ENCODE measurements at regions not wholly inside any gene's neighbourhood (a gene's known extent, or its start where the extent isn't known, plus 50 kb on each side); places are given as distances from the start of the nearest gene placed in this dataset.

DNA sequence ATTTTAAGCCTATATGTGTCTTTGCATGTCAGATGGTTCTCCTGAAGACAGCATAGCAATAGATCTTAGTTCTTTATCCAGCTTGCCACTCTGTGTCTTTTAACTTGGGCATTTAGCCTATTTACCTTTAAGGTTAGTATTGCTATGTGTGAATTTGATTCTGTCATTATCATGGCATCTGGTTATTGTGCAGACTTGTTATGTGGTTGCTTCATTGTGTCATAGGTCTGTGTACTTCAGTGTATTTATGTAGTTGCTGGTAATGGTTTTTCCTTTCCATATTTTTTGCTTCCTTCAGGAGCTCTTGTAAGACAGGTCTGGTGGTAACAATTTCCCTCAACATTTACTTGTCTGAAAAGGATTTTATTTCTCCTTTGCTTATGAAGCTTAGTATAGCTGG lies 1443.5 kb downstream of the FAM133A start:
- intact Hi-C loops (cut with DNase I): no loop called here

DNA sequence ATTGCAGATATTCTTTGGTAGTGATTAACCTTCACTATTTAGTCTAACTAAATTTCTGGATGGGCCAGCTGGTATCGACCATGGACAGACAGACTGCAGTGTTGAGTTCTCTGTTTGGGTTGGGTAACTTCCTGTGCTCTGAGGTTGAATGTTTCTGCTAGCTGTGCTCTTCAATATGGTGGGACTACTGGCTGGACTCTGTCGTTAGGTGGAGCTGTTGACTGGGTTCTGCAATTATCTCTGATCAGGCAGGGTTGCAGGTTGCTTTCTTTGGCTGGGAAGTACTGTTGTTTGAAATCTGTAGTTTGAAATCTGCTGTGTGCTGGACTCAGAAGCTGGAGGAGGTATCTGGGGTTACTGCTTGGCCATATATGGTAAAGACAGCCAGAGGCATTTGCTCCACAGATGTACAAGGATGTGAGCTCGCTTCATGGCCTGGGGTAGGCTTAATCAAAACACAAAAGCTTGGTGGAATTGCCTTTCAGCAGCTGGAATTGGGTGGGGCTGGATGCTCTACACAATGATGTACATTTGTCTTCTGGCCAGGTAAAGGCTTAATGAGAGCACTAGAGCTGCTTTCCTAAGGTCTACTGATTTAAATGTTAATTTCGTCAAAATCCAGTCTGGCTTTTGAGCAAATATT lies 1472.0 kb downstream of the FAM133A start:
- intact Hi-C loops (cut with DNase I): no loop called here
- Histone ChIP-seq H3K27ac (no peak overlapping the region), H3K27me3 (no peaks in the 10 kb centered on the region), H3K36me3 (no peaks in the 10 kb centered on the region), H3K9me3 (no peaks in the 10 kb centered on the region), H3K4me1 (no peaks in the 10 kb centered on the region), H3K4me3 (no peak overlapping the region)
- no peak for ATAC-seq
- no peak for TF ChIP-seq POLR2A (IDR thresholded peaks at IDR 0.05)
- TF ChIP-seq, protein P1, sequence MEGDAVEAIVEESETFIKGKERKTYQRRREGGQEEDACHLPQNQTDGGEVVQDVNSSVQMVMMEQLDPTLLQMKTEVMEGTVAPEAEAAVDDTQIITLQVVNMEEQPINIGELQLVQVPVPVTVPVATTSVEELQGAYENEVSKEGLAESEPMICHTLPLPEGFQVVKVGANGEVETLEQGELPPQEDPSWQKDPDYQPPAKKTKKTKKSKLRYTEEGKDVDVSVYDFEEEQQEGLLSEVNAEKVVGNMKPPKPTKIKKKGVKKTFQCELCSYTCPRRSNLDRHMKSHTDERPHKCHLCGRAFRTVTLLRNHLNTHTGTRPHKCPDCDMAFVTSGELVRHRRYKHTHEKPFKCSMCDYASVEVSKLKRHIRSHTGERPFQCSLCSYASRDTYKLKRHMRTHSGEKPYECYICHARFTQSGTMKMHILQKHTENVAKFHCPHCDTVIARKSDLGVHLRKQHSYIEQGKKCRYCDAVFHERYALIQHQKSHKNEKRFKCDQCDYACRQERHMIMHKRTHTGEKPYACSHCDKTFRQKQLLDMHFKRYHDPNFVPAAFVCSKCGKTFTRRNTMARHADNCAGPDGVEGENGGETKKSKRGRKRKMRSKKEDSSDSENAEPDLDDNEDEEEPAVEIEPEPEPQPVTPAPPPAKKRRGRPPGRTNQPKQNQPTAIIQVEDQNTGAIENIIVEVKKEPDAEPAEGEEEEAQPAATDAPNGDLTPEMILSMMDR (IDR thresholded peaks at IDR 0.05): no peak
- 57% methylated on average over 3 of the region's 4 CpGs for WGBS (ENCODE audit: insufficient coverage, low coverage, low lambda C conversion rate, missing lambda C conversion rate)
- DNase-seq: no peak

More for the DNA sequence above, 1443.5 kb downstream of the FAM133A start:
- no peaks in the 10 kb centered on the region for H3K36me3 ChIP-seq
- DNase-seq (no peak), ATAC-seq (no peak)
- TF ChIP-seq POLR2A (IDR thresholded peaks at IDR 0.05): no peak
- TF ChIP-seq, protein P1 (IDR thresholded peaks at IDR 0.05): no peak
- no peak overlapping the region for H3K4me3 ChIP-seq
- H3K9me3 ChIP-seq: no peaks in the 10 kb centered on the region
- no peaks in the 10 kb centered on the region for H3K4me1 ChIP-seq
- no peak overlapping the region for H3K27ac ChIP-seq
- H3K27me3 ChIP-seq: peaks cover 0 to 5% of the 10 kb centered on the region in 2 donors

DNA sequence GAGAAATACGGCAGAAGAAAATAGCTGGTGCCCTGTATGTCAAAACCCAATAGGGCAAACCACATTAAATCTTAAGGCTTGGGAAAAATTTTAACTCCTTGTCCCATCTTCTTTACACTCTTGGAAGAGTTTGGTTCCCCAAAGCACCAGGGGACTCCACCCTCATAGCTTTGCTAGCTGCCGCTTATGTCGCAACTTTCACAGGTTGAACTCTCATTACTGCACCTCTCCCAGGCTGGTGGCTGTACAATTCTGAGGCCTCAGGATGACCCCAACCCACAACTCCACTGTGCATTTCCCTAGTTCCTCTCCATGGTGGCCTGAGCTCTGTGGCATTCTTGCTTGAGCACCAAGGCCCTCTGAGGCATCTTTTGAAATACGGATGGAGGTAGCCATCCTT lies 1478.8 kb downstream of the FAM133A start:
- DNase-seq (no peak), ATAC-seq (no peak)
- no peak for TF ChIP-seq POLR2A (IDR thresholded peaks at IDR 0.05)
- TF ChIP-seq, protein P1 (IDR thresholded peaks at IDR 0.05): no peak
- 61% methylated on average over 3 of the region's 4 CpGs for WGBS (ENCODE audit: insufficient coverage, low coverage, low lambda C conversion rate, missing lambda C conversion rate)
- H3K4me3 ChIP-seq: no peak overlapping the region
- H3K27me3 ChIP-seq: no peaks in the 10 kb centered on the region
- intact Hi-C loops (cut with DNase I): no loop called here
- no peaks in the 10 kb centered on the region for H3K36me3 ChIP-seq
- H3K9me3 ChIP-seq: no peaks in the 10 kb centered on the region
- H3K4me1 ChIP-seq: no peaks in the 10 kb centered on the region
- H3K27ac ChIP-seq: no peak overlapping the region

DNA sequence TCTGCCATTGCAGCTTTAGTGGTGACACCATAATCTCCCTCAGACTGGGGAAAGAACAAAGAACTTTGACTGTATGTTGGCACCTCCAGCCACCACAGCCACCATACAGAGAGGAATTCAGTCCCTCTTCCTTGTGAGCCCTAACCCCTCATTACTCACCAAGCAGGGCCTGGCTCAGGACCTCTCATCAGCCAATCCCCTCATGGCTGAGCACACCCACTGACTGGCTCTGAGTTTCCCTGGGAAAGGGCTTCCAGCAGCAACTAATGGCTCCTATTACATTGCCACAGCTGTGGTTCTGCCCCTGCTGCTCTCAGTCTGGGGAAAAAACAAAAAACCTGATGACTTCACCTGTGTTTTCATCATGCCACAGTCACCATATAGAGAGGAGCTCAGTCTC lies 1482.6 kb downstream of the FAM133A start:
- H3K4me1 ChIP-seq: no peaks in the 10 kb centered on the region
- H3K36me3 ChIP-seq: no peaks in the 10 kb centered on the region
- DNase-seq (no peak), ATAC-seq (no peak)
- intact Hi-C loops (cut with DNase I): no loop called here
- TF ChIP-seq, protein P1 (IDR thresholded peaks at IDR 0.05): no peak
- no peak for TF ChIP-seq POLR2A (IDR thresholded peaks at IDR 0.05)
- H3K27me3 ChIP-seq: no peaks in the 10 kb centered on the region
- H3K9me3 ChIP-seq: no peaks in the 10 kb centered on the region
- H3K4me3 ChIP-seq: no peak overlapping the region
- H3K27ac ChIP-seq: no peak overlapping the region

MicroRNAs encoded in the stretch of these regions (microRNA counts, 767-probe panel; counts per million panel counts)
- 237 counts per million for microRNA hsa-miR-548m

Small RNAs in the stretch of these regions (microRNA-seq; reads per million reads assigned to microRNA genes)
- gene MIR548M: 0 reads per million in 2 donors

Small RNAs in the stretch of these regions (small RNA-seq; reads per million reads assigned to genes)
- gene MIR548M: 0 reads per million in 2 experiments
